HCT116 (cell line): ENCODE measurements at regions not wholly inside any gene's neighbourhood (a gene's known extent, or its start where the extent isn't known, plus 50 kb on each side); places are given as distances from the start of the nearest gene placed in this dataset.
A peak's percentile ranks its signal among the peaks of the same experiment; 100 is the strongest.

Experiments used
- ATAC-seq: fragments of 200-7000 bp; cut with Tn5 transposase; 2 replicates; pipeline ENCODE4 v1.9.1; 2020; ENCODE audit warnings: mild to moderate bottlenecking, moderate library complexity
- BruUV-seq: library from RNA; stranded (reverse); fragments of 400-500 nt; replicated peaks from 2 replicates; lab custom pipeline; 2021; lab: Mats Ljungman, UMichigan
- CTCF ChIA-PET: fragments of 300-600 bp; sonication (Branson Sonifier 250); formaldehyde crosslinking; loops from one replicate; lab custom pipeline; 2021; ENCODE audit warnings: antibody characterized with exemption; lab: Charles Lee
- POLR2A ChIA-PET: fragments of 300-600, 350-600 bp; sonication (Branson Sonifier 250); formaldehyde crosslinking; loops from one replicate; lab custom pipeline; 2021; ENCODE audit warnings: antibody characterized with exemption; lab: Charles Lee
- RAD21 ChIA-PET, 2 experiments: fragments of 300-600 bp; sonication (Branson Sonifier 250); formaldehyde crosslinking; loops; one replicate each; lab custom pipeline; 2023; ENCODE audit warnings: low total read pairs in 2 of 2; ENCODE audit not compliant: uncharacterized antibody in 2 of 2, unreplicated experiment in 2 of 2, low non-redundant PET in 1 of 2; lab: Charles Lee
- DNase-seq: peaks from one replicate; pipeline ENCODE4 v3.0.0-alpha.2; 2010; ENCODE audit warnings: low read depth, low spot score
- H2AFZ ChIP-seq: fragments of 200-600 bp; shearing (Covaris generic), sonication (generic); 2 replicates; pipeline ENCODE4 v1.6.1; 2017; ENCODE audit warnings: low read depth, mixed run types, mixed read lengths, antibody characterized with exemption, low read length; ENCODE audit not compliant: poor library complexity, severe bottlenecking
- H3K27ac ChIP-seq: 2 replicates; pipeline ENCODE4 v1.5.1; 2012; ENCODE audit warnings: low read depth, low read length
- H3K27me3 ChIP-seq: fragments of 200-600 bp; sonication (generic); 2 replicates; pipeline ENCODE4 v1.6.1; 2016; ENCODE audit warnings: mixed run types, low read length, mixed read lengths; ENCODE audit not compliant: insufficient read depth
- H3K36me3 ChIP-seq, 2 experiments: fragments of 200-500 bp in 1 of 2; fragments of 200-600 bp in 1 of 2; sonication (Bioruptor generic) in 1 of 2; sonication (generic) in 1 of 2; 2 replicates each; pipeline versions ENCODE4 v1.5.1 to v1.6.1; 2014 to 2016; ENCODE audit warnings: low read length in 2 of 2, inconsistent platforms in 1 of 2, mixed read lengths in 1 of 2, mixed run types in 1 of 2; ENCODE audit not compliant: insufficient read depth in 2 of 2, control insufficient read depth in 1 of 2
- H3K4me1 ChIP-seq, 2 experiments: fragments of 200-600 bp in 1 of 2; sonication (generic) in 1 of 2; 2 replicates each; pipeline versions ENCODE4 v1.5.1 to v1.6.1; 2012 to 2017; ENCODE audit warnings: low read length in 2 of 2, inconsistent platforms in 1 of 2, mild to moderate bottlenecking in 1 of 2, mixed read lengths in 1 of 2, mixed run types in 1 of 2, moderate library complexity in 1 of 2; ENCODE audit not compliant: insufficient read depth in 2 of 2, control insufficient read depth in 1 of 2
- H3K4me2 ChIP-seq: fragments of 200-600 bp; sonication (generic); 2 replicates; pipeline ENCODE4 v1.6.1; 2017; ENCODE audit warnings: mixed run types, low read length, mixed read lengths
- H3K4me3 ChIP-seq, 2 experiments: fragments of 200-600 bp in 1 of 2; sonication (generic) in 1 of 2; replicated peaks in 1 of 2; 2 replicates each; pipeline ENCODE4 v1.5.1; 2011 to 2016; ENCODE audit warnings: low read length in 2 of 2, control low read depth in 1 of 2, low read depth in 1 of 2, mild to moderate bottlenecking in 1 of 2, mixed read lengths in 1 of 2, mixed run types in 1 of 2
- H3K79me2 ChIP-seq: fragments of 200-600 bp; sonication (generic); 2 replicates; pipeline ENCODE4 v1.6.1; 2017; ENCODE audit warnings: mild to moderate bottlenecking, mixed run types, low read length, moderate library complexity, mixed read lengths; ENCODE audit not compliant: insufficient read depth
- H3K9ac ChIP-seq: fragments of 200-600 bp; sonication (generic); 2 replicates; pipeline ENCODE4 v1.6.1; 2016; ENCODE audit warnings: low read length, mixed read lengths
- H3K9me2 ChIP-seq: fragments of 200-600 bp; sonication (generic), shearing (Covaris generic); 2 replicates; pipeline ENCODE4 v1.6.1; 2017; ENCODE audit warnings: mixed run types, mild to moderate bottlenecking, moderate library complexity; ENCODE audit not compliant: insufficient read depth
- H3K9me3 ChIP-seq, 2 experiments: fragments of 200-500 bp in 1 of 2; fragments of 200-600 bp in 1 of 2; sonication (Bioruptor generic) in 1 of 2; sonication (generic) in 1 of 2; 2 replicates each; pipeline ENCODE4 v1.6.1; 2014 to 2017; ENCODE audit warnings: low read length in 2 of 2, mixed read lengths in 2 of 2, inconsistent platforms in 1 of 2, low read depth in 1 of 2, mild to moderate bottlenecking in 1 of 2, mixed run types in 1 of 2, moderate library complexity in 1 of 2; ENCODE audit not compliant: control insufficient read depth in 1 of 2, insufficient read depth in 1 of 2
- H4K20me1 ChIP-seq: fragments of 200-600 bp; sonication (generic), shearing (Covaris generic); 2 replicates; pipeline ENCODE4 v1.6.1; 2017; ENCODE audit warnings: mixed run types, mild to moderate bottlenecking, moderate library complexity; ENCODE audit not compliant: insufficient read depth
- CTCF ChIP-seq, 3 experiments: fragments of 200-600 bp in 1 of 3; sonication (generic) in 1 of 3; IDR thresholded peaks in 2 of 3; conservative IDR thresholded peaks in 1 of 3; 2 replicates each; pipeline ENCODE4 v1.5.1; 2012 to 2017; ENCODE audit warnings: low read depth in 2 of 3, low read length in 2 of 3, antibody characterized with exemption in 1 of 3, borderline replicate concordance in 1 of 3, control low read depth in 1 of 3, mild to moderate bottlenecking in 1 of 3, mixed read lengths in 1 of 3, mixed run types in 1 of 3, moderate library complexity in 1 of 3; ENCODE audit not compliant: insufficient read depth in 1 of 3
- FOSL1 ChIP-seq: IDR thresholded peaks from 2 replicates; pipeline ENCODE4 v1.6.1; 2012; ENCODE audit warnings: low read depth
- SP1 ChIP-seq: IDR thresholded peaks from 2 replicates; pipeline ENCODE4 v1.6.1; 2012; ENCODE audit warnings: low read depth
- TCF7L2 ChIP-seq: IDR thresholded peaks from 2 replicates; pipeline ENCODE4 v1.7.0; 2011; ENCODE audit warnings: borderline replicate concordance, inconsistent platforms; ENCODE audit not compliant: insufficient read depth, insufficient read length; ENCODE audit errors: extremely low read depth
- ZFX ChIP-seq: fragments of 450-650 bp; IDR thresholded peaks from 2 replicates; pipeline ENCODE4 v1.6.1; 2017
- intact Hi-C: fragments of 100-400 bp; cut with micrococcal nuclease; formaldehyde crosslinking; loops from 2 replicates; pipeline ENCODE4 v1.10.0; 2022

GRCh38 chrX:118182681-118183080 lies 66.1 kb upstream of the KLHL13 start:
- no TSS peak for BruUV-seq
- DNase-seq (no peak), ATAC-seq (no peak)
- TF ChIP-seq FOSL1 (no peak), TCF7L2 (no peak), SP1 (no peak), ZFX (no peak)
- H3K9me3 ChIP-seq, result no peaks in the 10 kb centered on the region
- RAD21 ChIA-PET, result no interaction called here
- no peaks in the 10 kb centered on the region for H3K36me3 ChIP-seq
- H3K27ac ChIP-seq, result no peak overlapping the region
- H4K20me1 ChIP-seq, result no peaks in the 10 kb centered on the region
- no peak overlapping the region for H3K9ac ChIP-seq
- CTCF ChIA-PET, result interaction anchor here (0.6 kb wide), 1 partner anchor 413 kb away, joined by 4 read pairs; no protein-coding TSS in a partner anchor
- H3K4me2 ChIP-seq, result no peak overlapping the region
- no peaks in the 10 kb centered on the region for H3K9me2 ChIP-seq
- no peak overlapping the region for H2AFZ ChIP-seq
- no peaks in the 10 kb centered on the region for H3K4me1 ChIP-seq
- no peak overlapping the region for H3K4me3 ChIP-seq
- POLR2A ChIA-PET, result no interaction called here
- intact Hi-C loops, result no loop called here
- no peaks in the 10 kb centered on the region for H3K27me3 ChIP-seq
- no peaks in the 10 kb centered on the region for H3K79me2 ChIP-seq

GRCh38 chrX:118183606-118184005 lies 67.0 kb upstream of the KLHL13 start:
- CTCF ChIA-PET, result no interaction called here
- H2AFZ ChIP-seq, result no peak overlapping the region
- no peaks in the 10 kb centered on the region for H3K27me3 ChIP-seq
- H3K79me2 ChIP-seq, result no peaks in the 10 kb centered on the region
- H3K9me2 ChIP-seq, result no peaks in the 10 kb centered on the region
- no peaks in the 10 kb centered on the region for H3K36me3 ChIP-seq
- BruUV-seq, result no TSS peak
- no peak overlapping the region for H3K27ac ChIP-seq
- no peak for ATAC-seq
- no peaks in the 10 kb centered on the region for H4K20me1 ChIP-seq
- H3K4me2 ChIP-seq, result no peak overlapping the region
- peak in 2 of 3 experiments; percentile 19 to 54; a peak in 3 of 6 replicates for TF ChIP-seq CTCF (IDR thresholded peaks at IDR 0.05 in 2 of 3, conservative IDR thresholded peaks at IDR 0.05 in 1 of 3; ENCODE audit: borderline replicate concordance in 1 of 3, insufficient read depth in 1 of 3, low read depth in 2 of 3, low read length in 2 of 3)
- no peak for TF ChIP-seq FOSL1
- H3K9ac ChIP-seq, result no peak overlapping the region
- H3K4me1 ChIP-seq, result no peaks in the 10 kb centered on the region
- DNase-seq, result no peak
- no peak overlapping the region for H3K4me3 ChIP-seq
- RAD21 ChIA-PET, result no interaction called here
- intact Hi-C loops, result no loop called here
- POLR2A ChIA-PET, result no interaction called here
- no peaks in the 10 kb centered on the region for H3K9me3 ChIP-seq
